ENCODE measurements at regions not wholly inside any gene's neighbourhood (a gene's known extent, or its start where the extent isn't known, plus 50 kb on each side); places are given as distances from the start of the nearest gene placed in this dataset.

DNA sequence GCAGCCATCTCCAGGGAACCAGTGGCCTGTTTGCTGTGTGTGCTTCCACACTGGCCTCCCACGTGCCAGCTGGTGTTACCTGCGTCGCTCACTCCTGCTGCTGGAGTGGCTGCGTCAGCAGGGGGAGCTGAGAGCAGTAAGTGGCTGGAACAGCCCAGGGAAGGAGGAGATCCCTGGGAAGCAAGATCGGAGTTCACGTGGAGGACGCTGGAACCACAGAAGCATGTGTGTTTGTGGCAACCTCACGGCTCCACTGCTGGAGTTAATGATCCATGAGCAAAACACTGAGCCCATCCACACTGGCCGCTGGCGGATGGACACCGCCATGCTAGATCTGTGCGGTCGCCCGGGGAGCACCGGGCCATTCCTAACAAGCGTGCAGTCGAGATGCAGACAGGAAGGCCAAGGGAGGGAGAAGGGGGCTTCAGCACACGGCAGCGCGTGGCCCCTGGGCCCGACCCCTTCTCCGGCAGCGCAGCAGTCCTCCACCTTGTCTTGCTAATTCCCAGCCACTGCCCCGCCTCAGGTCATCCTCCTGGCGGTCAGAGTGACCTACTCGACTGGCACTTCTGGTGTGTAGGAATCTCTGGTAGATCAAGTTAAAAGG, 68.5 kb upstream of the EEPD1 start (continued):
- TF ChIP-seq, protein P1, sequence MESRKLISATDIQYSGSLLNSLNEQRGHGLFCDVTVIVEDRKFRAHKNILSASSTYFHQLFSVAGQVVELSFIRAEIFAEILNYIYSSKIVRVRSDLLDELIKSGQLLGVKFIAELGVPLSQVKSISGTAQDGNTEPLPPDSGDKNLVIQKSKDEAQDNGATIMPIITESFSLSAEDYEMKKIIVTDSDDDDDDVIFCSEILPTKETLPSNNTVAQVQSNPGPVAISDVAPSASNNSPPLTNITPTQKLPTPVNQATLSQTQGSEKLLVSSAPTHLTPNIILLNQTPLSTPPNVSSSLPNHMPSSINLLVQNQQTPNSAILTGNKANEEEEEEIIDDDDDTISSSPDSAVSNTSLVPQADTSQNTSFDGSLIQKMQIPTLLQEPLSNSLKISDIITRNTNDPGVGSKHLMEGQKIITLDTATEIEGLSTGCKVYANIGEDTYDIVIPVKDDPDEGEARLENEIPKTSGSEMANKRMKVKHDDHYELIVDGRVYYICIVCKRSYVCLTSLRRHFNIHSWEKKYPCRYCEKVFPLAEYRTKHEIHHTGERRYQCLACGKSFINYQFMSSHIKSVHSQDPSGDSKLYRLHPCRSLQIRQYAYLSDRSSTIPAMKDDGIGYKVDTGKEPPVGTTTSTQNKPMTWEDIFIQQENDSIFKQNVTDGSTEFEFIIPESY (CRISPR knock-in tag; IDR thresholded peaks at IDR 0.05) = peak; percentile 51
- no peak for TF ChIP-seq ZNF316 (IDR thresholded peaks at IDR 0.05)
- TF ChIP-seq ZEB2 (IDR thresholded peaks at IDR 0.05) = 0 out of 2 replicates have a peak, but pooled peaks have one; percentile 19
- TF ChIP-seq CREM (IDR thresholded peaks at IDR 0.05; ENCODE audit: low read depth) = peak; percentile 42; the same call in 1 of the 2 replicates
- TF ChIP-seq, protein P2, sequence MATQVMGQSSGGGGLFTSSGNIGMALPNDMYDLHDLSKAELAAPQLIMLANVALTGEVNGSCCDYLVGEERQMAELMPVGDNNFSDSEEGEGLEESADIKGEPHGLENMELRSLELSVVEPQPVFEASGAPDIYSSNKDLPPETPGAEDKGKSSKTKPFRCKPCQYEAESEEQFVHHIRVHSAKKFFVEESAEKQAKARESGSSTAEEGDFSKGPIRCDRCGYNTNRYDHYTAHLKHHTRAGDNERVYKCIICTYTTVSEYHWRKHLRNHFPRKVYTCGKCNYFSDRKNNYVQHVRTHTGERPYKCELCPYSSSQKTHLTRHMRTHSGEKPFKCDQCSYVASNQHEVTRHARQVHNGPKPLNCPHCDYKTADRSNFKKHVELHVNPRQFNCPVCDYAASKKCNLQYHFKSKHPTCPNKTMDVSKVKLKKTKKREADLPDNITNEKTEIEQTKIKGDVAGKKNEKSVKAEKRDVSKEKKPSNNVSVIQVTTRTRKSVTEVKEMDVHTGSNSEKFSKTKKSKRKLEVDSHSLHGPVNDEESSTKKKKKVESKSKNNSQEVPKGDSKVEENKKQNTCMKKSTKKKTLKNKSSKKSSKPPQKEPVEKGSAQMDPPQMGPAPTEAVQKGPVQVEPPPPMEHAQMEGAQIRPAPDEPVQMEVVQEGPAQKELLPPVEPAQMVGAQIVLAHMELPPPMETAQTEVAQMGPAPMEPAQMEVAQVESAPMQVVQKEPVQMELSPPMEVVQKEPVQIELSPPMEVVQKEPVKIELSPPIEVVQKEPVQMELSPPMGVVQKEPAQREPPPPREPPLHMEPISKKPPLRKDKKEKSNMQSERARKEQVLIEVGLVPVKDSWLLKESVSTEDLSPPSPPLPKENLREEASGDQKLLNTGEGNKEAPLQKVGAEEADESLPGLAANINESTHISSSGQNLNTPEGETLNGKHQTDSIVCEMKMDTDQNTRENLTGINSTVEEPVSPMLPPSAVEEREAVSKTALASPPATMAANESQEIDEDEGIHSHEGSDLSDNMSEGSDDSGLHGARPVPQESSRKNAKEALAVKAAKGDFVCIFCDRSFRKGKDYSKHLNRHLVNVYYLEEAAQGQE (IDR thresholded peaks at IDR 0.05; ENCODE audit: borderline replicate concordance) = peak; percentile 48; the same call in 1 of the 2 replicates
- TF ChIP-seq, protein P2 (CRISPR knock-in tag; IDR thresholded peaks at IDR 0.05; ENCODE audit: low read depth) = no peak
- 0 out of 2 replicates have a peak, but pooled peaks have one; percentile 16 for TF ChIP-seq SMC3 (conservative IDR thresholded peaks at IDR 0.05; ENCODE audit: insufficient read depth, low read depth, low read length)
- TF ChIP-seq FOXJ3 (CRISPR knock-in tag; IDR thresholded peaks at IDR 0.05) = no peak
- peak; percentile 49 to 64; a peak in 3 of 4 replicates for TF ChIP-seq RAD21 (CRISPR knock-in tag; conservative IDR thresholded peaks at IDR 0.05 in 1 of 2, IDR thresholded peaks at IDR 0.05 in 1 of 2)
- TF ChIP-seq ZNF311 (CRISPR knock-in tag; IDR thresholded peaks at IDR 0.05) = no peak
- TF ChIP-seq ZSCAN32 (CRISPR knock-in tag; IDR thresholded peaks at IDR 0.05) = 0 out of 2 replicates have a peak, but pooled peaks have one; percentile 32
- no peak for TF ChIP-seq CBX8 (IDR thresholded peaks at IDR 0.05; ENCODE audit: borderline replicate concordance, extremely low read depth, low read depth, low read length, poor library complexity, severe bottlenecking)
- TF ChIP-seq, protein P3, sequence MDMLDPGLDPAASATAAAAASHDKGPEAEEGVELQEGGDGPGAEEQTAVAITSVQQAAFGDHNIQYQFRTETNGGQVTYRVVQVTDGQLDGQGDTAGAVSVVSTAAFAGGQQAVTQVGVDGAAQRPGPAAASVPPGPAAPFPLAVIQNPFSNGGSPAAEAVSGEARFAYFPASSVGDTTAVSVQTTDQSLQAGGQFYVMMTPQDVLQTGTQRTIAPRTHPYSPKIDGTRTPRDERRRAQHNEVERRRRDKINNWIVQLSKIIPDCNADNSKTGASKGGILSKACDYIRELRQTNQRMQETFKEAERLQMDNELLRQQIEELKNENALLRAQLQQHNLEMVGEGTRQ (CRISPR knock-in tag; IDR thresholded peaks at IDR 0.05) = peak; percentile 45; the same call in 1 of the 2 replicates
- TF ChIP-seq, protein P4, sequence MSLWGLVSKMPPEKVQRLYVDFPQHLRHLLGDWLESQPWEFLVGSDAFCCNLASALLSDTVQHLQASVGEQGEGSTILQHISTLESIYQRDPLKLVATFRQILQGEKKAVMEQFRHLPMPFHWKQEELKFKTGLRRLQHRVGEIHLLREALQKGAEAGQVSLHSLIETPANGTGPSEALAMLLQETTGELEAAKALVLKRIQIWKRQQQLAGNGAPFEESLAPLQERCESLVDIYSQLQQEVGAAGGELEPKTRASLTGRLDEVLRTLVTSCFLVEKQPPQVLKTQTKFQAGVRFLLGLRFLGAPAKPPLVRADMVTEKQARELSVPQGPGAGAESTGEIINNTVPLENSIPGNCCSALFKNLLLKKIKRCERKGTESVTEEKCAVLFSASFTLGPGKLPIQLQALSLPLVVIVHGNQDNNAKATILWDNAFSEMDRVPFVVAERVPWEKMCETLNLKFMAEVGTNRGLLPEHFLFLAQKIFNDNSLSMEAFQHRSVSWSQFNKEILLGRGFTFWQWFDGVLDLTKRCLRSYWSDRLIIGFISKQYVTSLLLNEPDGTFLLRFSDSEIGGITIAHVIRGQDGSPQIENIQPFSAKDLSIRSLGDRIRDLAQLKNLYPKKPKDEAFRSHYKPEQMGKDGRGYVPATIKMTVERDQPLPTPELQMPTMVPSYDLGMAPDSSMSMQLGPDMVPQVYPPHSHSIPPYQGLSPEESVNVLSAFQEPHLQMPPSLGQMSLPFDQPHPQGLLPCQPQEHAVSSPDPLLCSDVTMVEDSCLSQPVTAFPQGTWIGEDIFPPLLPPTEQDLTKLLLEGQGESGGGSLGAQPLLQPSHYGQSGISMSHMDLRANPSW (CRISPR knock-in tag; IDR thresholded peaks at IDR 0.05) = no peak
